Endodermal cell (in vitro differentiated cells): ENCODE measurements at regions not wholly inside any gene's neighbourhood (a gene's known extent, or its start where the extent isn't known, plus 50 kb on each side); places are given as distances from the start of the nearest gene placed in this dataset.

ENCODE experiments used
- DNase-seq: peaks from one replicate; pipeline ENCODE4 v3.0.0-alpha.2; 2017
- H3K27ac ChIP-seq: 2 replicates; pipeline ENCODE4 v1.5.1; 2013; ENCODE audit warnings: mild to moderate bottlenecking, low read depth, low read length, moderate library complexity
- H3K27me3 ChIP-seq: 2 replicates; pipeline ENCODE4 v1.6.1; 2013; ENCODE audit warnings: mild to moderate bottlenecking, low read length, moderate library complexity; ENCODE audit not compliant: insufficient read depth, control insufficient read depth, poor library complexity, severe bottlenecking
- H3K36me3 ChIP-seq: 2 replicates; pipeline ENCODE4 v1.7.0; 2013; ENCODE audit warnings: mild to moderate bottlenecking, low read length, moderate library complexity; ENCODE audit not compliant: control insufficient read depth, insufficient read depth
- H3K4me1 ChIP-seq: one replicate; pipeline ENCODE4 v1.7.0; 2013; ENCODE audit warnings: low read length; ENCODE audit not compliant: control insufficient read depth, insufficient read depth
- H3K4me3 ChIP-seq: 2 replicates; pipeline ENCODE4 v1.5.1; 2013; ENCODE audit warnings: mild to moderate bottlenecking, low read length, moderate library complexity
- H3K9ac ChIP-seq: 2 replicates; pipeline ENCODE4 v1.6.1; 2013; ENCODE audit warnings: mild to moderate bottlenecking, low read length, moderate library complexity; ENCODE audit not compliant: poor library complexity, severe bottlenecking; ENCODE audit errors: extremely low read depth
- H3K9me3 ChIP-seq: 2 replicates; pipeline ENCODE4 v1.6.1; 2013; ENCODE audit warnings: mild to moderate bottlenecking, low read length, moderate library complexity; ENCODE audit not compliant: control insufficient read depth
- H3K27ac Mint-ChIP-seq: 2 replicates; pipeline ENCODE4 v1.8.0; 2020; ENCODE audit warnings: mixed read lengths
- H3K27me3 Mint-ChIP-seq: 2 replicates; pipeline ENCODE4 v1.8.0; 2021; ENCODE audit warnings: mild to moderate bottlenecking, mixed read lengths; ENCODE audit not compliant: insufficient read depth
- H3K36me3 Mint-ChIP-seq: 2 replicates; pipeline ENCODE4 v1.8.0; 2020; ENCODE audit warnings: low read depth, mixed read lengths
- H3K4me1 Mint-ChIP-seq: 2 replicates; pipeline ENCODE4 v1.8.0; 2020; ENCODE audit warnings: mixed read lengths
- H3K4me3 Mint-ChIP-seq: 2 replicates; pipeline ENCODE4 v1.8.0; 2020; ENCODE audit warnings: mild to moderate bottlenecking, moderate library complexity, mixed read lengths
- H3K9me3 Mint-ChIP-seq: 2 replicates; pipeline ENCODE4 v1.8.0; 2020; ENCODE audit warnings: mild to moderate bottlenecking, mixed read lengths
- CTCF ChIP-seq: fragments of 200-600 bp; sonication (generic); conservative IDR thresholded peaks from 2 replicates; pipeline ENCODE4 v1.5.0; 2021; ENCODE audit warnings: antibody characterized with exemption, mild to moderate bottlenecking
- WGBS, 2 experiments: methylation state at CpG; one replicate each; pipeline versions ENCODE4 v1.1.5 to v1.1.7; 2013; ENCODE audit warnings: missing lambda C conversion rate in 2 of 2, mixed read lengths in 1 of 2; ENCODE audit not compliant: insufficient coverage in 1 of 2, insufficient read length in 1 of 2; 5-methylcytosine and 5-hydroxymethylcytosine counted together

GRCh38 chr3:29005862-29006261 lies 275.0 kb upstream of the RBMS3 start:
- no peaks in the 10 kb centered on the region for H3K36me3 ChIP-seq
- H3K9me3 Mint-ChIP-seq = no peaks in the 10 kb centered on the region
- H3K27ac ChIP-seq = no peak overlapping the region
- no peaks in the 10 kb centered on the region for H3K27me3 Mint-ChIP-seq
- no peaks in the 10 kb centered on the region for H3K36me3 Mint-ChIP-seq
- no peaks in the 10 kb centered on the region for H3K4me1 ChIP-seq
- H3K27me3 ChIP-seq = no peaks in the 10 kb centered on the region
- no peaks in the 10 kb centered on the region for H3K4me1 Mint-ChIP-seq
- H3K4me3 Mint-ChIP-seq = no peak overlapping the region
- H3K9me3 ChIP-seq = no peaks in the 10 kb centered on the region
- H3K4me3 ChIP-seq = no peak overlapping the region
- DNase-seq = no peak
- no peak overlapping the region for H3K27ac Mint-ChIP-seq
- no peak for TF ChIP-seq CTCF
- no peak overlapping the region for H3K9ac ChIP-seq

GRCh38 chr3:29011441-29011840 lies 269.4 kb upstream of the RBMS3 start:
- H3K4me1 ChIP-seq = no peaks in the 10 kb centered on the region
- no peaks in the 10 kb centered on the region for H3K36me3 ChIP-seq
- no peak overlapping the region for H3K27ac Mint-ChIP-seq
- no peaks in the 10 kb centered on the region for H3K9me3 ChIP-seq
- no peaks in the 10 kb centered on the region for H3K36me3 Mint-ChIP-seq
- 90 to 98% methylated on average over 2 of the region's 2 CpGs for WGBS, 2 experiments
- no peaks in the 10 kb centered on the region for H3K4me1 Mint-ChIP-seq
- no peak overlapping the region for H3K4me3 Mint-ChIP-seq
- TF ChIP-seq CTCF = no peak
- H3K9ac ChIP-seq = no peak overlapping the region
- H3K4me3 ChIP-seq = no peak overlapping the region
- H3K27me3 ChIP-seq = no peaks in the 10 kb centered on the region
- no peak overlapping the region for H3K27ac ChIP-seq
- no peaks in the 10 kb centered on the region for H3K27me3 Mint-ChIP-seq
- no peaks in the 10 kb centered on the region for H3K9me3 Mint-ChIP-seq
- no peak for DNase-seq

GRCh38 chr3:29011966-29012365 lies 268.9 kb upstream of the RBMS3 start:
- 80 to 99% methylated on average over 3 of the region's 3 CpGs for WGBS, 2 experiments
- H3K27me3 Mint-ChIP-seq = no peaks in the 10 kb centered on the region

More at GRCh38 chr3:29011966-29012365, 268.9 kb upstream of the RBMS3 start:
- Histone ChIP-seq H3K36me3 (no peaks in the 10 kb centered on the region), H3K9me3 (no peaks in the 10 kb centered on the region), H3K27me3 (no peaks in the 10 kb centered on the region), H3K27ac (no peak overlapping the region), H3K4me1 (no peaks in the 10 kb centered on the region), H3K9ac (no peak overlapping the region), H3K4me3 (no peak overlapping the region)
- Mint-ChIP-seq H3K27ac (no peak overlapping the region), H3K4me1 (no peaks in the 10 kb centered on the region), H3K4me3 (no peak overlapping the region), H3K9me3 (no peaks in the 10 kb centered on the region), H3K36me3 (no peaks in the 10 kb centered on the region)
- TF ChIP-seq CTCF = no peak
- no peak for DNase-seq
